HFF-Myc (cell line): ENCODE measurements at regions not wholly inside any gene's neighbourhood (a gene's known extent, or its start where the extent isn't known, plus 50 kb on each side); places are given as distances from the start of the nearest gene placed in this dataset.

ENCODE experiments used
- DNase-seq: peaks from one replicate; pipeline ENCODE4 v3.0.0-alpha.2; 2011; ENCODE audit warnings: low read depth; ENCODE audit errors: extremely low read depth
- H3K4me3 ChIP-seq: replicated peaks from 2 replicates; pipeline ENCODE4 v1.5.1; 2011; ENCODE audit warnings: low read depth, mild to moderate bottlenecking, control low read depth, low read length
- CTCF ChIP-seq: IDR thresholded peaks from 2 replicates; pipeline ENCODE4 v1.5.1; 2012; ENCODE audit warnings: mild to moderate bottlenecking, low read depth, low read length, control low read depth; ENCODE audit errors: missing control alignments

- no peak for TF ChIP-seq CTCF
- H3K4me3 ChIP-seq, result no peak overlapping the region
- DNase-seq, result no peak
Measured at GRCh38 chr1:91584878-91585277, 84.2 kb downstream of the CDC7 start.

DNA sequence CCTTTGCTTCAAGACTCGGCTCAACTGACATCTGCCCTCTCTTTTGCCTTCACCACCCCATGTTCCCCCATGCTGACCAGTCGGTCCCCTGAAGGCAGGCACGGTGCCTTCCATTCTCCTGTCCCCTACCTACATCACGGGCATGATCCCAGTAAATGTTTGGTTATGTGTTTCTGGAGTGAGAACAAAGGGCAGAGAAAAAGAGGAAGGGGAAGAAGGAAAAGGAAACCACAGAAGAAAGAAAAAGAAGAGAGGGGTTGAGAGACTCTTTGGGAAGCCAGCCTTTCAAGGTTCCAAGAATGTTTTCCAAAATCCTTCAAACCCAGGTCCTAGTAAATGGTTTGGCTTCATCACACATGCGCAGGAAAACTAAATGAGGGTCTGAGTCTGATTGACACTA, 84.9 kb downstream of the CDC7 start:
- no peak overlapping the region for H3K4me3 ChIP-seq
- no peak for TF ChIP-seq CTCF
- no peak for DNase-seq

- TF ChIP-seq CTCF, result no peak
- H3K4me3 ChIP-seq, result no peak overlapping the region
- no peak for DNase-seq
Measured at GRCh38 chr1:91585982-91586381, 85.3 kb downstream of the CDC7 start.

DNA sequence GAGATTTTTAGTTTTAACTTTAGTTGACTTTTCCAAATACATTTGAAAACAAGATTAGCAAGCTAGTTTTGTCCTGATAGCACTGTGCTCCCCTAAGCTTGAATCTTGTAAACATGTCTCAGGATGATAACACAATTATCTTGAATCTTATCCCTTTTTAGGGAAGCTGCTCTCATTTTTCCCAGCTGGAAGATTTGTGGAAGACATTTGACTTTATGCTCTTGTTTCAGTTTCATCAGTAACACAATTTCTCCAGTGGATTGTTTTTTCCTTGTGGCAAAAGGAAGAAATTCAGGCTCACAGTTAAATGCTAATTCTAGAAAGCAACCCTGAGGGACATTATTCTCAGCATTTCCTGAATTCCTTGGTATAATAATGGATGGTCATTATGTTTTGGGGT, 88.8 kb downstream of the CDC7 start:
- TF ChIP-seq CTCF, result no peak
- H3K4me3 ChIP-seq, result no peak overlapping the region
- DNase-seq, result no peak

- H3K4me3 ChIP-seq, result no peak overlapping the region
- TF ChIP-seq CTCF, result no peak
- no peak for DNase-seq
Measured at GRCh38 chr1:91591175-91591974, 90.7 kb downstream of the CDC7 start.

GRCh38 chr1:91592716-91593477, 92.2 kb downstream of the CDC7 start:
- no peak for TF ChIP-seq CTCF
- no peak for DNase-seq
- no peak overlapping the region for H3K4me3 ChIP-seq
